Ovary (tissue), 7 donors: ENCODE measurements at regions not wholly inside any gene's neighbourhood (a gene's known extent, or its start where the extent isn't known, plus 50 kb on each side); places are given as distances from the start of the nearest gene placed in this dataset.

ENCODE experiments used
- DNase-seq, 5 donors: peaks; one replicate each; pipeline ENCODE4 v3.0.0-alpha.2; 2019 to 2020
- H3K27ac ChIP-seq, 2 donors: fragments of 200-600 bp; one replicate each; pipeline versions ENCODE4 v1.5.1 to v1.8.0; 2019 to 2022
- H3K27me3 ChIP-seq: fragments of 200-600 bp; one replicate; pipeline ENCODE4 v1.8.0; 2022
- H3K36me3 ChIP-seq: fragments of 200-600 bp; sonication (generic); one replicate; pipeline ENCODE4 v1.5.1; 2019
- H3K4me1 ChIP-seq: one replicate; pipeline ENCODE4 v1.8.1; 2013; ENCODE audit warnings: mild to moderate bottlenecking, moderate library complexity; ENCODE audit not compliant: insufficient read depth
- H3K4me3 ChIP-seq: fragments of 200-600 bp; sonication (generic); one replicate; pipeline ENCODE4 v1.5.1; 2017
- H3K9me3 ChIP-seq, 2 donors: fragments of 200-600 bp in 1 of 2; sonication (generic) in 1 of 2; one replicate each; pipeline versions ENCODE4 v1.5.1 to v1.8.1; 2013 to 2019; ENCODE audit warnings: mild to moderate bottlenecking in 1 of 2, moderate library complexity in 1 of 2
- EP300 ChIP-seq: sonication (generic); formaldehyde crosslinking; IDR thresholded peaks from one replicate; pipeline ENCODE4 v1.6.1; 2017; ENCODE audit warnings: antibody characterized with exemption
- POLR2A ChIP-seq: fragments of 450-650 bp; IDR thresholded peaks from one replicate; pipeline ENCODE4 v1.6.1; 2017; ENCODE audit warnings: antibody characterized with exemption, mild to moderate bottlenecking, moderate library complexity
- WGBS, 3 donors: extraction: QIAGEN DNeasy Blood & Tissue Kit in 1 of 3; methylation state at CpG; one replicate each; pipeline versions ENCODE4 v1.1.5 to v1.1.7; 2013 to 2017; 5-methylcytosine and 5-hydroxymethylcytosine counted together
- intact Hi-C, 4 donors: fragments of 100-400 bp; cut with DNase I; formaldehyde crosslinking; loops; one replicate each; pipeline versions ENCODE4 v1.11.0 to v1.15.1; 2022 to 2023
- TF ChIP-seq, protein P1 (sequence below), 3 donors: fragments of 450-650 bp in 2 of 3; fragments of 200-600 bp in 1 of 3; IDR thresholded peaks; one replicate each; pipeline versions ENCODE4 v1.5.1 to v1.8.0; 2016 to 2022; ENCODE audit warnings: antibody characterized with exemption in 3 of 3, mild to moderate bottlenecking in 1 of 3
- donor health status: DM: no; HTN: no; CAD: no; lungs with moderate emphysema.
- donor health status: DM: no; HTN: no; CAD: no.
- donor health status: Bipolar disorder and iron deficiency.
- donor health status: DM: no; HTN: no; CAD: no.
- donor health status: DM: yes; HTN: yes; CAD: no.

DNA sequence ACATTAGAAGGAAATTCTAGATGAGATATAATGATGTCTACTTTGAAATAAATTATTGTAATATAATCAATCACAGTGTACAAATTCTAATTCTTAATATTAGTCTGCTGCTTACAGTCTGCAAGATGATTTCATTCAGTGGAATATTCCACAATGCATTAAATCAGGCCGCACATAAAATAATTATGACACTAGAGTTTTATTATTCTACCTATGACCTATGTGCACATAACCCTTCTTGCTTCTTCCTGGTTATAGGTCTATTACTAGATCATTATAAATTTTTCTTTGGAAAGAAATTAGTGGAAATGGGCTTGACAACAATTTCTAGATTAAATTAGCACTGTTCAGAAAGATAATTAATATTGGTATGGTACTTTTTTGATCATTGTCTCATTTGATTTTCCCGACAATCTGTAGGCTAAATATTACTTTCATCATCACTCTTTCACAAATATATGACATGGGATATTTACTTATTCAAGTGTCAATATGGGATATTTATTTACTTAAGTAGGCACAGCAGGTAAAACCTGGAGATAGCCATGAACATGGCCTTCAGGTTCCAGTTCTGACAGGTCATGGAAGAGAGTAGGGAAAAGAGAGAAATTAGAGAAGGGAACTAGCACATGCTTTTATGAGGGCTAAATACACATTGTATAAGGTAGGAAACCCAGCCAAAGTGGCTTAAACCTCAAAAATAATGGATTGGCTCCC lies 476.4 kb downstream of the TOX3 start:
- 80 to 91% (median 85%) methylated on average over 2 of the region's 2 CpGs for WGBS, 3 donors

DNA sequence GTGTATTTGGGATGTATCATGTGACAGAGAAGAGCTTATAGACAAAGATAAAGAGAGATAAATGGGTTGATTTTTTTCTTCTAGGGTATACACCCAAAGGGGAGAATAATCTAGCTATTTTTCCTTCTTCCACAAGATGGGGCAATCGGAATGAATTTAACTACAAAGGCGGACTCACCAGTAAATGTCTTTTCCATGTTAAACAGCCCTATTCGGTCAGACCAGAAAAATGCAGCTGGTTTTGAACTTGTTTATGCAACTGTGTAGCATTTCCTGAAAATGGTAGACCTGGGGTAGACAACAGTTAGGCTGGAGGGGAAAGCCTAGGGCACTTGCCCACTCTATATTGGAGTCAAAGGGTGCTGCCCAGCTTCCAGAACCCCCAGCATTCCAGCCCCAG lies 477.1 kb downstream of the TOX3 start:
- WGBS, 3 donors = 9 to 18% (median 13%) methylated on average over 3 of the region's 3 CpGs
- no peaks in the 10 kb centered on the region for H3K4me1 ChIP-seq
- H3K9me3 ChIP-seq = no peaks in the 10 kb centered on the region
- H3K27me3 ChIP-seq = no peaks in the 10 kb centered on the region
- TF ChIP-seq POLR2A (no peak), EP300 (no peak)
- TF ChIP-seq, protein P1, sequence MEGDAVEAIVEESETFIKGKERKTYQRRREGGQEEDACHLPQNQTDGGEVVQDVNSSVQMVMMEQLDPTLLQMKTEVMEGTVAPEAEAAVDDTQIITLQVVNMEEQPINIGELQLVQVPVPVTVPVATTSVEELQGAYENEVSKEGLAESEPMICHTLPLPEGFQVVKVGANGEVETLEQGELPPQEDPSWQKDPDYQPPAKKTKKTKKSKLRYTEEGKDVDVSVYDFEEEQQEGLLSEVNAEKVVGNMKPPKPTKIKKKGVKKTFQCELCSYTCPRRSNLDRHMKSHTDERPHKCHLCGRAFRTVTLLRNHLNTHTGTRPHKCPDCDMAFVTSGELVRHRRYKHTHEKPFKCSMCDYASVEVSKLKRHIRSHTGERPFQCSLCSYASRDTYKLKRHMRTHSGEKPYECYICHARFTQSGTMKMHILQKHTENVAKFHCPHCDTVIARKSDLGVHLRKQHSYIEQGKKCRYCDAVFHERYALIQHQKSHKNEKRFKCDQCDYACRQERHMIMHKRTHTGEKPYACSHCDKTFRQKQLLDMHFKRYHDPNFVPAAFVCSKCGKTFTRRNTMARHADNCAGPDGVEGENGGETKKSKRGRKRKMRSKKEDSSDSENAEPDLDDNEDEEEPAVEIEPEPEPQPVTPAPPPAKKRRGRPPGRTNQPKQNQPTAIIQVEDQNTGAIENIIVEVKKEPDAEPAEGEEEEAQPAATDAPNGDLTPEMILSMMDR (IDR thresholded peaks at IDR 0.05) = no peak
- intact Hi-C loops = no loop called here
- no peak overlapping the region for H3K4me3 ChIP-seq
- DNase-seq = no peak
- no peak overlapping the region for H3K27ac ChIP-seq
- no peaks in the 10 kb centered on the region for H3K36me3 ChIP-seq

More for the DNA sequence above, 476.4 kb downstream of the TOX3 start:
- intact Hi-C loops = no loop called here
- Histone ChIP-seq H3K36me3 (no peaks in the 10 kb centered on the region), H3K9me3 (no peaks in the 10 kb centered on the region), H3K4me3 (no peak overlapping the region), H3K27me3 (no peaks in the 10 kb centered on the region), H3K27ac (no peak overlapping the region), H3K4me1 (no peaks in the 10 kb centered on the region)
- no peak for DNase-seq
- TF ChIP-seq, protein P1 (IDR thresholded peaks at IDR 0.05) = no peak
- no peak for TF ChIP-seq EP300
- TF ChIP-seq POLR2A = no peak

DNA sequence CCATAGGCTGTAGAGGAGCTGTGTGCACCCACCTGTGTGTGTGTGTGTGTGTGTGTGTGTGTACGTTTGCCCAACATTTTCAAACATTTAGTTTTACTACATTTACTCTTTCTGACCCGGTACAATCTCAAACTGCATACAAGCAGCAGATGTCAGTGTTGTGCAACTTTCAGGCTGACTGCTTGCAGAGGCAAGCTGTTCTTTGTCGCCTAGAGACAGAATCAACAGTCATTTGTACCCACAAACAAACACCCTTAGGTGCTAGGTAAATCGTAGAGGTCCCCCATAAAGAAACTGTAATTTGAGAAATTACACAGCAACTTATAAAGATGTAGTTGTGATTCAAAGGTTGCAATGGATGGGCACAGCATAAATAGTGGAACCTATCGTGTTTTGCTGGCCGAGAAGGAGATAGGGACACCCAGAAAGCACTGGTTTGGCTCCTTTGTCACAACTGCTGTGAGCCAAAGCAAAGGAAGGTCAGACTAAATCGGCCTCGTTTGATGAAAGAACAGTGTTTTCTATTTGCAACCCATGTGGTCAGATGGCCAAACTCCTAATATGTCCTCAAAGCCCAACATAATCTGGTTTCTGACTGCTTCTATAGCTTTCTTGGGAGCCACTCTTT lies 478.4 kb downstream of the TOX3 start:
- no peaks in the 10 kb centered on the region for H3K9me3 ChIP-seq
- TF ChIP-seq, protein P1 (IDR thresholded peaks at IDR 0.05) = no peak
- TF ChIP-seq POLR2A = no peak
- no peak for TF ChIP-seq EP300
- H3K4me1 ChIP-seq = no peaks in the 10 kb centered on the region
- no peaks in the 10 kb centered on the region for H3K36me3 ChIP-seq
- 15 to 24% (median 18%) methylated on average over 8 of the region's 8 CpGs for WGBS, 3 donors
- no peak overlapping the region for H3K4me3 ChIP-seq
- H3K27ac ChIP-seq = no peak overlapping the region
- H3K27me3 ChIP-seq = no peaks in the 10 kb centered on the region
- DNase-seq = no peak
- intact Hi-C loops = no loop called here

DNA sequence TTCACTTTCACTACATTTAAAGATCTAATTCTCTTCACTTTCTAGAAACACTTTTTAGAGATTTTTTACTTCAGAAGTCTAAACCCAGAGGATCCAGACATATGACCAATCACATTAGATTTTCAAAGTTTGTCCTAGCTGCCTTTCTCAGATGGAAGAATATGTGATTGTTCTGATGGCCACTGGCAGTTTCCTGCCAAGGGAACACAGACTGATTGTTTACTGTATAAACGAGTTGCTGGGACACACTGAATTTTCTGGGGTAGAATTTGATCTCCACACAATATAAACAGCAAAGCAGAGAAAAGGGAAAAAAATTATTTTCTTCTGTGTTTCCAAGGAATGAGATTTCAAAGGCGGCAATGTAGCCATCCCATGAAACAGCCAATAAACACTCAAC lies 480.0 kb downstream of the TOX3 start:
- no peaks in the 10 kb centered on the region for H3K4me1 ChIP-seq
- no peak overlapping the region for H3K27ac ChIP-seq
- H3K9me3 ChIP-seq = no peaks in the 10 kb centered on the region
- DNase-seq = no peak
- 44 to 45% (median 44%) methylated on average over 2 of the region's 2 CpGs for WGBS, 3 donors
- H3K36me3 ChIP-seq = no peaks in the 10 kb centered on the region
- TF ChIP-seq POLR2A = no peak
- intact Hi-C loops = no loop called here
- no peak overlapping the region for H3K4me3 ChIP-seq
- no peaks in the 10 kb centered on the region for H3K27me3 ChIP-seq

DNA sequence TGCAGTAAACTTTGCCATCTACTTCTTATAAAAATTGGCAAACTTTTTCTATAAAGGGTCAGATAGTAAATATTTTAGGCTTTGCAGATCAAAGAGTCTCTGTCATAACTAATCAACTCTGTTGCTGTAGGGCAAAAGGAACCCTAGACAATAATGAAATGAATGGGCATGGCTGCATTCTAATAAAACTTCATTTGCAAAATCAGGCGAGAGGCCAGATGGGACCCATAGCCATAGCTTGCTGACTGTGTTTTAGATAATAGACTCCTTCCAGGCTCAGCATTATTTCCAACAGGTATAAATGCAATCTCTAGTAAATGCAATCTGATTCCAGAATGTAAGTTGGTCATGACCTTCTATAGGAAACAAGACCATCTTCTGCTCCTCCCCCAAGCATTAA lies 490.7 kb downstream of the TOX3 start:
- no peaks in the 10 kb centered on the region for H3K4me1 ChIP-seq
- no peaks in the 10 kb centered on the region for H3K27me3 ChIP-seq
- no peaks in the 10 kb centered on the region for H3K36me3 ChIP-seq
- H3K4me3 ChIP-seq = no peak overlapping the region
- TF ChIP-seq, protein P1 (IDR thresholded peaks at IDR 0.05) = no peak
- TF ChIP-seq POLR2A = no peak
- TF ChIP-seq EP300 = no peak
- H3K27ac ChIP-seq = no peak overlapping the region
- DNase-seq = no peak
- H3K9me3 ChIP-seq = no peaks in the 10 kb centered on the region
- intact Hi-C loops = no loop called here
- WGBS, 3 donors = 72 to 81% (median 77%) methylated on average over 1 of the region's 1 CpG
